GM21390 (cell line): ENCODE measurements at regions not wholly inside any gene's neighbourhood (a gene's known extent, or its start where the extent isn't known, plus 50 kb on each side); places are given as distances from the start of the nearest gene placed in this dataset.

Experiments
- ATAC-seq: cut with Tn5 transposase; IDR thresholded peaks from one replicate; pipeline ENCODE4 v1.9.1; 2021; ENCODE audit not compliant: unreplicated experiment

DNA sequence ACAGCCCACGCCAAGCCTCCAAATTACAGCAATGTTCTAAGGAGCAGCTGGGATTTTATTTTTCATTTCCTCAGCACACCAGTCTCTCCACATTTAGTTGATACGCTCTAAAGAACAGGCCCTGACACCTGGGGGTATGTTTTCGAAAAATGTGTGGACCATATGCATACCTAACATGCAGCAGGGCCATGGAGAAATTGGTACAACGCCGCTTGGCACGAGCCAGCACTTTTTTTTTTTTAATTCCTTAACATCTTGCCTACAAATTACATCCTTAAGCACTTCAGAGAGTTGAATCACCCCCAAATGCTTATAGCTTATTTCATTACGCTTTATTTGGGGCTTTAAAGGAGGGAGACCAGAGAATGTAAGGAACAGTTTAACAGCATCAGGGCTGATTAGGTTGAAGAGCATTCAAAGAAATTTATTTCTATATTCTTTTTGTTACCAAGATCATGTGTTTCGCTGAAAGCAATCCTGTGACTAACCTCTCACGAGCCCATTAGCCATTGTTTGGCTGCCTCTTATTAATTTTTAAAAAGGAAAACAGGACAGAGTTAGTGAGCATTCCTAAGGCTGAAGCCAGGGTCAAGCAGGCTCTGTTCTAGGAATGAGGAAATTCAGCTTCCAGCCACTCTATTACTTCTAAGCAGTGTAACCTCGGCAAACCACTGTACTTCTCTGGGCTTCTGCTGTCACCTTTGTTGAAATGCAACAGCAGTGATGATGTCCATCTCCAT is 173.8 kb downstream of the ACTL7B start:
- ATAC-seq: no peak

DNA sequence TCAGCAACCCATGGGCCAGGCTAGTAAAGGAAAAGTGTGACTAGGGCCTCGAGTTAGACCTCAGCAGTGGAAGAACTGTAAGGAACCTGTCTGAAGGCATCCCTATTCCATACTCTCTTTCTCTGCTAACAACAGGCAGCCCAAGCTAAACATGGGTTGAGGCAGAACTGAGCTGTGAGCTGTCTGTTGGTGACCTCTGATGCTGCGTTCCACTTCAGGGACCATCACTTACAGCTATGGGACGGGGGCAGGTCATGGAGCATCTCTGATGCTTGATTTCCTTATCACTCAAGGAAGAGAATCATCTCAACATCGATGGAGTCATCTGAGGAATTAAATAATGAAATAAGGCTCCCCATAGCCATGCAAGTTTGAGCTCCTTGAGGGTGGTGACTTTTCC is 174.8 kb downstream of the ACTL7B start:
- ATAC-seq: no peak

DNA sequence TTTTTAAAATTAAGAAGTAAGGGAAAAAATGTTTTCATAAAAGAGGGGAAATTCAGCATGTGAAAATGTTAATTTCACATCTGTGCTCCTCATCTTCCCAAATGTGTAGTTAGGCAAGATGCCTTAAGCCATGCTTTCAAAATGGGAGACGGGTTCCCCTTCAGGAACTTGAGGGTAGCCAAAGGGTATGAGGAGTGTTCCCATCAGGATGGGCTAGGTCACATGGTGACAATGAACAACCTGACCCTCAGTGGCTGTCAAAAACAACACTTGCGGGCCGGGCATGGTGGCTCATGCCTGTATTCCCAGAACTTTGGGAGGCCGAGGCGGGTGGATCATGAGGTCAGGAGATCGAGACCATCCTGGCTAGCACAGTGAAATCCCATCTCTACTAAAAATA is 178.0 kb downstream of the ACTL7B start:
- ATAC-seq: no peak

DNA sequence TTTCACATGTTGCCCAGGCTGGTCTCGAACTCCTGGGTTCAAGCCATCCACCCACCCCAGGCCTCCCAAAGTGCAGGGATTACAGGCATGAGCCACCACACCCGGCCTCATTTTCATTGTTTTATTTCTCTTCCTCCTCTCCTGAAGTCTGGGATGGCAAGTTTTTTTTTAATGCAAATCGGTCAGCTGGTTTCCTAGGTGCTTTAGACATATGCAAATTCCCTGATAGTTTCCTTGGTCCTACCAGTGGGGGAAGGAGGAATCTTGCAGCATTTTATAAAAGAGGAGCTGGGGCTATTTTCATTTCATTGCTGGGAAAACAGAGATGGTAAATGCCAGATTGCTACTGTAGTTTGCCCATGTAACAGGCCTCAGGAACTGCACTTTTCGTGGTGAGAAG is 179.4 kb downstream of the ACTL7B start:
- ATAC-seq: no peak

DNA sequence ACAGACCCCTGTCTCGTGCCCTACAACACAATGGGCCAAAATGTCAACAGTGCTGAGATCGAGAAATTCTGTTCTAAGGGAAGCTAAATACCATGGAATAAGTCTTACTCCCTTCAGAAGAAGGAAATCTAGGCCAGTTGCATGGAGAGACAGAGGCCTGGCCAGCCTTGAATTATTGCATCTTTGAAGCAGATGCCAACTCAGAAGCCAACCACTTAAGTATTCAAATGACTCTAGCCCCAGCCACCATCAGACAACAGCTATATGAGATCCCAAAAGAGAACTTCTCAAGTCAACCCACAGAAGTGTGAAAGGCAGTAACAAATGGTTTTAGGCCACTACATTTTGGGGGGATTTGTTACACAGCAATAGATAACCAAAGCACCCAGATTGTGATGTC is 180.1 kb downstream of the ACTL7B start:
- no peak for ATAC-seq

DNA sequence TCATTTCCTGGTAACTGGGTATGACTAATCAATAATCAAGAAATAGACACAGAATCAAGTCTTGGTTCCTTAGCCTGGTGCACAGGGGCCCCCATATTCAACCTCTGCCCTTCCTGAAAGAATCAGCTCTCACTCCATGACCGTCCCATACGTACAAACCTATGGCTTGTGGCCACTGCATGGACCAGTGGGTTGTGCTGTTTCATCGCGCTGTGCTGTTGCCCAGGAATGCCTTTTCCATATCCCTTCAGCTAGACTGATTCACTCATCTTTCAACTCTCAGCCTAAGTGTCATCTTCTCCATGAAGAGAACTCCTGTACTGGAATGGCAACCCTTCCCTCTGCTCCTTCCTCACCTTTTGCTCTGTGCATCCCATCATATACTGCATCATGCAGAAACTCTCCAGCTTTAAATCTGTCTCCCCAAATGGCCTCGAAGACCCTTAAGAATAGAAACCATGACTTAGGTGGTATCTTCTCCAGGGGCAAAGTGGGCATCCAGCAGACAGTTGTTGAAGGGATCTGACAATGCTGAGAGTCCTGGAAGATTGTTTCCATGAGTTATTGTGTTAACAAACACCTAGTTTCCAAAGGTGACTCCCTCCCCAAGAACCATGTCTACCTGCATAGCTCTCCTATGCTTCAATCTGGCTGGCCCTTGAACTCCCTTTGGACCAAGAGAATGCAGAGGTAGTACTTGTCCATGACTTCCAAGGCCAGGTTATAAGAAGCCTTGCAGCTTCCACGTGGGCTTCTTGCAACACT is 180.8 kb downstream of the ACTL7B start:
- no peak for ATAC-seq

DNA sequence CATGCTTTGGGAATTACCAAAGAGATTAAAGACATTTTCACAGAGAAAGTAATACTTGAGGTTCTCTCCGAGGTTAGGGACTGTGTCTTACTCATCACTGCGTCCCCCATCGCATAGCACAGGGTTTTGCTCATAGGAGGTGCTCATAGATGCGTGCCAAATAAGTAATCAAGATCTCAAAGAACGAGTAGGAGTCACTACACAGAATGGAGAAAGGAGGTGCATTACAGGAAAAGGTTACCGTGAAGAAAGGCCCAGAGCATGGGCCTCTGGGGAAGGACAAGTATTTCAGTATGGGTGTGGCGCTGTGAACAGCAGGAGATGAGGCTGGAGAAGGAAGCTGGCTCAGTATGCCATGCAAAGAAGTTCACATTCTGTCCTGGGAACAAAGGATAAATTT is 182.4 kb downstream of the ACTL7B start:
- ATAC-seq: no peak

DNA sequence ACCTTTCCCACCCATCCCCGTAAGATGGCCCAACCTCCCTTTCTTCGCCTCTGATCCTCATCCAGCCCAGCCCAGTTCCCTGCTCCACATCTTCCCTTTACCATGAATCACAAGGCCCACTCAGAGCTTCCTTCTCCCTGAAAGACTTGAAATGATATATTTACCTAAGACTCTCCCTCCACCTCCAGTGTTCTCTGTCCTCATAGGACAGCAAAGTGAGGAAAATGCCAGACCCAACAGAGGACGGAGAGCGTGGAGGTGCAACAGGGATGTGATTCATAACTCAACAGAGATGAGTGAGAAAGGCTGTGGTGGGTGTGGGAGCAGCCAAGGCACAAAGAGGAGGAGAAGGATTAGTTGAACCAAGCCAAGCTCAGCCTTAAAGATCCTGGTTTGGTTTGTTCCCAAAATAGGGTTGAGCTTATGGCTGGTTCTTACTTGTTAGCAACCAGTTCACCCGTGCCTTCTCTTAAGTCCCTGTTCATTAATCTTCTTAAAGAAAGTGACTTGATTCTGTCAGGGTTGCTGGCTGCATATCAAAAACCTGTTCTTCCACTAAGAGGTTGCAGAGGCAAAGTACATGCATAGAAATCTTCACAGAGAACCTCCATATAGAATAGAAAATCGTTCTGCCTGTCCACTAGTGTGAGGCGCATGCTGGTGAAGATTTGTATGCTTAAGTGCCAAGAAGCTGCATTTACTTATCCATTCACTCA is 183.2 kb downstream of the ACTL7B start:
- ATAC-seq: no peak

DNA sequence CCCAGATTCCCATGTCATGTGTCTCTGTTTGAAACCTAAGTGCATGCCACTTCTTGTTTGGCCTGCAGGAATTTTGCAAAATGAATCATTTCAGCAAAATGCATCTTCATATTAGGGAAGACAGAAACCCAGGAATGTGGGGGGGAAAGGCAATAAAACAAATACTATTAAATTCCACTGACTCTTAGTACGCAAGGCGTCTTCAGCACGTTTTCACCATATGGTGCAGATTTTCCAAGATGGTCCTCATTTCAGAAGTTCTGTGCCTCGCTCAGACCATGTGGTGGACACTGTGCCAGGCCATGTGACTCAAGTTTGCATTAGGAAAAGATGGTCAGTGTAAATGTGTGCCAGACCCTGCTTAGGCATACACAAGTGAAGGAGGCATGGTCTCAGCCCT is 184.0 kb downstream of the ACTL7B start:
- ATAC-seq: no peak

DNA sequence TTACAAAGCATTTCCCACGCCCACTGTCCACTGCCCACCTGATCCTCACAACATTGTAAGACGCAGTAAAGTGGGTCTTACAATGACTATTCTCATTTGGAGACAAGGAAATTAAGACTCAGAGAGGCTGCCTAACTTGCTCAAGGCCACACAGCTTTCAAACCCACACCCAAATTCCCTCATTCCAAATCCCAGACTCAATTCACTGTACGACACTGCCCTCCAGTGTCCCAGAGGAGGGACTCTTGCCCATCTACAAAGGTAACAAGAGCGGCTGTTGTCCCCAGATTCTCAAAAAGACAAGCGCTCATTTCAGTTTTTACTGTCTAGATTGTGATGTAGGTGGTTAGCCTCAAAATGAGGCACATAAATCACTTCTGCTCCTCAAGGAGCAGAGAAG is 184.6 kb downstream of the ACTL7B start:
- ATAC-seq: no peak

DNA sequence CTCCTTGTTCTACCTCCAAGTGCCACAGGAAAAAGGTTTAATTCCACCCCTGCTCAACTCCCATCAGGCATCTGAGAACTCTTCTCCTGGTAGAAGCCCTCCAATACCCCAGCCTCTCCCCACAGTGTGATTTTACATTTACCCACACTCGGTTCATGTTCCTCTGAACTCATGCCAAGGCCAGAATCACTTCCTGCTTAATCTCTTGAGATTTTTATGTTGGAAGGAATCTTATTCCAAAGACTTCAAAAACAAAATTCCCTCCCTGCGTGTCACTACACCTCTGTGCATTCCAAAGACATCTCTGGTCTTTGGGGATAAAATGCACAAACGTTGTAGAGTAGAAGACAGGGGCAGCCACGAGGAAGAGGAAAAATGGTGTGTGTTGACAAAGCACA is 186.8 kb downstream of the ACTL7B start:
- no peak for ATAC-seq

DNA sequence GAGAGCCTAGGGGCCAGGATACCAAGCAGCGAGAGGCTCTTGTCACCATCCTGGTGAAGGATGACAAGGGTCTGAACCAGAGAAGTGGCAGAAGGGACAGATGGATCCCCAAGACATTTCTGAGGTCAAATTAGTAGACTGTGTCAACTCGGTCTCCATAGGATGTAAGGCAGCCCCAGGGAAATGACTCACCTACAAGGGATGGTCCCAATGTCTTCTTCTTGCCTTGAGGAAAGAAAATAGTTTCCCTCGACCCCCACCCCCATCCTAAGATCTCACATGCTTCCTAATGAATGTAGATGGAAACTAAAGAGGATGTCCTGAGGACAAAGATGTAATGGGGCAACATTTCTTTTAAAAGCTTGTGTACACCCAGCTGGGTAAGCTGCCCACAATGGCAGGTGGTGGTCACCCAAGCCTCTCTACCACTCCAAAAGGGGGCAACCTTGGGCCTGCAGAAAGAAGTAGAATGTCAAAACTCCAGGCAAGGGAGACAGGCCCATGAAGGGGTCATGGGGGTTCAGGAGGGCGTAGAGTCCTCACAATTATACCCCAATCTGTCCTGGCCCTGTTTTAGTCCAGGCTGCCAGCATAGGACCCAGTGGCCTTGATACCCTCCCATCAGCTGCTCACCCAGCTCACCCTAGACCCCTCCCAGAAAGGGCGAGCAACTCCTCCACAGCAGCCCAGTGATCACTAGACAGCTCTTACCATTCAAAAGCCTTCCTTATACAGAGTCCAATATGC is 187.4 kb downstream of the ACTL7B start:
- ATAC-seq: no peak

DNA sequence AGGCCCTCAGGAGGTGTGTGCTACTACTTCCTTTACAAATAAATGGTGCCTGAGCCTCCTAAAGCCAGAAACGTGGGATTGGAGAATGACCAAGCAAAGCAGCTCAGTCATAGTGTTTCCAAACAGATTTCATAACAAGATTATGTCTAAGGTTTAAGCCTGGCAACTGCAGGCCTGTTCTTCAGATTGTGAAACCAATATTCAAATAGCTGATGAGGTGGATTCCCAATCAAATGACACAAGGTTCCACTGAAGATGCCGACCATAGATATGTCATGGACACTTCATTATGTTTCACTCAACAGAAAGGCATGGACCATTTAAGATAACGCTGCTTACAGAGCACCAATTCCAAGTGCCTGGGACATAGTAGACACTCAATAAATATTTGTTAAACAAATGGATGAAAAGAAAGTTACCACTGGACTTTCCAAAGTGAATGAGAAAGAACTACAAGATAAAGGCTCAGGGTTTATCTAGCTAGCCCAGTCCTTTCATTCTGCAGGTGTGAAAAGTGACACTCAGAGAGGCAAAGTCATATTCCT is 189.5 kb downstream of the ACTL7B start:
- no peak for ATAC-seq

DNA sequence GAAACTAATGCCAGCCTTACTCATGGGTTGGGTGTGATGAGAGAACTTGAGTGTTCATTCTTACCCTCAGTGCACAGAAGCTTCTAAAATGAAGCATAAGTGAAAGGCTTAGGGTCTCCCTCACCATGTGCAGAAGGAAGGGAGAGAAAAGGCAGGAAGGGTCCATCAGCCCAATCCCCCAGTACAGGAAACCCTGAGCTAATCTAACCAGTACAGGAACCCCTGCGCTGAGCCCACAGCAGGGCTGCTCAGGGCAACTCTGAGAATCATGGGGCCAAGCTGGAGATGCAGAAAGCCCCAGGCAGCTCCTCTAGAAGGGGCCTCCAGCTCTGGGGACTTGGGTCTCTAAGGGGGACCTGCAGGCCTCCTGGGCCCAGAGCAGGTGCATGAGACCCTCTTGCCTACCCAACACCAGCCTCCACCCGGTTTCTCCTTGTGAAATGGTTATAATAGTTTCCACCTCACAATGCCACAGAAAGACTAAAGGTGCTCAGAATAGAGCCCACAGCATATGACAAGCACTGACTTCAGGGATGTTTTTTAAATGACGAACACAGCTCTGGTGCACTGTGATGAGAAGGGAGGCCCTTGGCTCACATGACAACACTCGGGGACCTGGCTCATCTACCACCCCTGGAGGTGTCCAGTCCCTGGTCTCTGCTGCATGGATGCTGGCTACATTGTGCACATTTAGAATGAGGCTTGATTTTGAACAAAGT is 190.1 kb downstream of the ACTL7B start:
- ATAC-seq: no peak

DNA sequence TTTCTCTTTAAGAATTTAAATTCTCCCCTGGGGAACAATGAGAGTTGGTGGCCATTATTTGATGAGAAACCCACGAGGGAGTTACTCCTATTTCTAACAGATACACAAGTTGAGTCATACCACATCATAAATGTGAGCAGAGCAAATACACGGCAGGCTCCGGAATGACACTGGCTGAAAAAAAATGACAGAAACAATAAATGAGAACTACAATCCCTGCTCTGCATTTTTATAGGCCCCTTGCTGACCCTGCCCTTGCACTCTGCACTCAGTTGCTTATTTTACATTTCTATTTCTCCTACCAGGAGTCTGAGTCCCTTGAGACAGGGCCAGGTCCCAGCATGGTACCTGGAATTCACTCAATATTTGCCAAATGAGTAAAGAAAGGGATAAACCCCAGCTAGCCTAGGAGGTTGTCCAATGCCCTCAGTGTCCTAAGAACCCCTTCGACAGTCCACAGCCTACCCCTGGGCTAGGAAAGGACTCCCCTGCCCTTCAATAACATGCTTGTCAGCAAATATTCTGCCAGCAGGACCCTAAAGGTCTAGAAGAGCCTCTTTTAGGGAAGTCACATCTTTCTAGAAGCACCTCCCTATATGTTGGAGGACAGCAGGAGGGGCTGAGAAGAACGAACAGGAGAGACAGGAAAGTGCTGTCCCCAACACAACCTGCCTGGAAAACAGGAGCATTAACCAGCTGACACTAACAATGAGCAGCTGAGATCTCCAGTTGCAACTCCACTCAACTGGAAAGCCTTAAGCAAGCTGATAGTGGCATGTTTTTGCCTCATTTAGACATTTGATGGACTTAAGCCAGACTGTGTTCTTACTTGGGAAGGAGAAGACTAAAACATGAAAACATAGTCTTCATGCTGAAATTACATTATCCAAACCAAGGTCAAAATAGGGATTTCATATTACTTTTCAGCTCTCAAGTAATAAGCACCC is 191.2 kb downstream of the ACTL7B start:
- ATAC-seq: no peak

DNA sequence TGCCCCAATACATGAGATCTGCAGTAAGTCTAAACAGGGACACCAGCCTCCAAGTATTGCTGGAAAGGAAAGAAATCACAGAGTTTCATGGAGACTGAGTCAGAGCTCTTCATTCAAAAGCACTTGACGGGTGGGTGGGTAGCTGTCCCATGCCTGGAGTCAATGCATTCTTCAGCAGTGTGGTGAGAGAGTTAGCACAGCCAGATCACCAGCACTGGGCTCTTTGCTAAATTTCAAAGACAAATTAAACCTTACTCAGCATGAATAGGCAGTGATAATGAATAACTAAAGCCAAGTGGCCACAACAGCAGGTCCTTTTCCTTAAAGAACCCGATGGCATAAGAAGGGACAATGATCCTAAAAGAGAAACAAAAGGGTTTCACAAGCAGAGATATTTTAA is 192.4 kb downstream of the ACTL7B start:
- ATAC-seq: no peak

DNA sequence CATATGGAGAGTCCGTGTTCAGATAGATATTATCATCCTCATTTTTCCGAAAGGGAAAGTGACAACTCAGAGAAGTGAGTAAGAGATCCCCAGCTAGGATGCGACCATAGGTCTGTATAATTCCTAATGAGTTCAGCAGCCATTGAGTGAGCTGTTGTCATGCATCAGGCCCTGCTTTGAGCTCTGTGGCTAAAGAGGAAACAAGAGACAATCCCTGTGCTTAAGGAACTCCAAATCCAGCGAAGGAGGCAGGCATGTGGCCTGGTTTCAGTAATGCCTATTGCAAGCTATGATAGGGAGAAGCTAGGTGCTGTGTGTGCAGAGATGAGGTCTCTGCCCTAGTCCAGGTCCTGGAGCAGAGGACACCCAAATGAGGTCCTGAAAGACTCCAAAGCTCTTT is 192.8 kb downstream of the ACTL7B start:
- ATAC-seq: no peak

DNA sequence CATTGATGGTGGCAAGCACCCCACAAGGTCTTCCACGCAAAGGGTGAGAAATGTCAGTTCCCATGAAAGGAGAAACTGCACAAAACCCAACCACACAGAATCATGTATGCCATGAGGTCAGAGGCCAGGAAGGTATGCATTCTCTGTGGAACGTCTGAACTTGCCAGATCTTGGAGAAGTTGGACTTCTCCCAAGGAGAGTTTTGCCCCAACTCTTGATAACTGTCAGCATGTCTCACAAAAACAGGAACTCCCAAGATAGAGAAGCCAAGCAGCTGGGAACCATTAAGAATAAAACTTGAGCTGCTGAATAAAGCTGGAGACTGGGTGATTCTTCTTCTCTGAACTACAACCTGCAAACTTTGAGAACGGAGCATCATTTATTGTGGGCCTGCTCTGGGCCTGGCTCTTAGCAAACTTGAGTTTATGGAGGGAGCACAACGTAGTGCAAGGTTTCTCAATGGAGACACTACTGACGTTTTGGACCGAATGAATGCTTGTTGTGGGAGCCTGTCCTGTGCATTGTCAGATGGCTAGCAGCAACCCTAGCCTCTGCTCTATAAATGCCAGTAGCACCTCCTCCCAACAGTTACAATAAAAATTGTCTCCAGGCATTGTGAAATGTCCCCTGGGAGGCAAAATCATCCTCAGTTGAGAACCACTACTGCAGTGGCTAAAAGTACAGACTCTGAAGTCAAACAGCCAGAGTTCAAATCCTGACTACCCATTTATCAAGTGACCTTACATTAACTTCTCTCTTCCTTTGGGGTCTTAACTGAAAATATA is 193.5 kb downstream of the ACTL7B start:
- ATAC-seq: no peak

DNA sequence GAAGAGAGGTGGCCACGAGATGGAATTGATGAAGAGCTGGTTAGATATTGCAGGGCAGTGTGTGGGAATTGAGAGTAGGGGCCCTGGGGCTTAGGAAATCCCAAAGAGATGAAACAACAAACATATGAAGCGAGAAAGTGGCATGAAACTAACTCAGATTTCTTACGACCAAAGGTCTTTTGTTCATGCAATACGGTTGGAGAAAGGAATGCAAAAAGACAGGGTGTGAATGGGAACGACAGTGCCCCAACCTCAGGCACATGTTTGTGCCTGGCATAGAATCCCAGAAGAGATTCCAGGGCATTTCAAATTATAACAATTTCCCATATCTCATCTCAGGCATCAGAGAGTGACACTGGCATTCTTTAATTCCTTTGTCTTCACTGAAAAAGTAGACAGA is 199.2 kb downstream of the ACTL7B start:
- no peak for ATAC-seq
